CD4-positive, alpha-beta T cell (primary cell): ENCODE measurements at regions not wholly inside any gene's neighbourhood (a gene's known extent, or its start where the extent isn't known, plus 50 kb on each side); places are given as distances from the start of the nearest gene placed in this dataset.

Experiments
- ATAC-seq: fragments of 200-7000 bp; cut with Tn5 transposase; one replicate; pipeline ENCODE4 v1.10.0; 2022; ENCODE audit warnings: mild to moderate bottlenecking; ENCODE audit not compliant: poor library complexity
- CTCF ChIA-PET: fragments of 350-600 bp; sonication (Branson Sonifier 250); formaldehyde crosslinking; loops from one replicate; lab custom pipeline; 2021; ENCODE audit warnings: antibody characterized with exemption, inconsistent platforms; lab: Charles Lee
- POLR2A ChIA-PET: fragments of 350-600 bp; sonication (Branson Sonifier 250); formaldehyde crosslinking; loops from one replicate; lab custom pipeline; 2021; ENCODE audit warnings: antibody characterized with exemption, inconsistent platforms; lab: Charles Lee
- DNase-seq, 14 experiments: peaks; one replicate each; pipeline ENCODE4 v3.0.0-alpha.2; 2013 to 2020; ENCODE audit warnings: mixed read lengths in 2 of 14
- H3K27ac ChIP-seq, 2 donors: one replicate each; pipeline versions ENCODE4 v1.5.1 to v1.7.0; 2013; ENCODE audit warnings: low read length in 2 of 2, low read depth in 1 of 2, mild to moderate bottlenecking in 1 of 2
- H3K27me3 ChIP-seq, 2 experiments: 1 replicate in 1 of 2; 2 replicates in 1 of 2; pipeline versions ENCODE4 v1.6.1 to v1.7.0; 2013; ENCODE audit warnings: low read length in 2 of 2, control low read depth in 1 of 2, mild to moderate bottlenecking in 1 of 2, moderate library complexity in 1 of 2; ENCODE audit not compliant: insufficient read depth in 2 of 2, control insufficient read depth in 1 of 2
- H3K36me3 ChIP-seq: one replicate; pipeline ENCODE4 v1.6.1; 2013; ENCODE audit warnings: low read length, control low read depth; ENCODE audit not compliant: insufficient read depth
- H3K4me1 ChIP-seq: one replicate; pipeline ENCODE4 v1.6.1; 2013; ENCODE audit warnings: low read length, control low read depth; ENCODE audit not compliant: insufficient read depth
- H3K4me3 ChIP-seq: one replicate; pipeline ENCODE4 v1.5.1; 2013; ENCODE audit warnings: mild to moderate bottlenecking, low read length, moderate library complexity
- H3K9me3 ChIP-seq, 2 experiments: 1 replicate in 1 of 2; 2 replicates in 1 of 2; pipeline versions ENCODE4 v1.6.1 to v1.7.0; 2013; ENCODE audit warnings: low read length in 2 of 2, mild to moderate bottlenecking in 2 of 2, control low read depth in 1 of 2, moderate library complexity in 1 of 2; ENCODE audit not compliant: control insufficient read depth in 1 of 2, insufficient read depth in 1 of 2
- H3K27ac Mint-ChIP-seq: one replicate; pipeline ENCODE4 v1.8.0; 2020; ENCODE audit warnings: mixed read lengths
- H3K27me3 Mint-ChIP-seq: one replicate; pipeline ENCODE4 v1.8.0; 2021; ENCODE audit warnings: mixed read lengths
- H3K36me3 Mint-ChIP-seq: one replicate; pipeline ENCODE4 v1.8.0; 2021; ENCODE audit warnings: low read depth, mixed read lengths
- H3K4me1 Mint-ChIP-seq: one replicate; pipeline ENCODE4 v1.8.0; 2021; ENCODE audit warnings: low read depth, mixed read lengths
- H3K4me3 Mint-ChIP-seq: one replicate; pipeline ENCODE4 v1.8.0; 2020; ENCODE audit warnings: mild to moderate bottlenecking, mixed read lengths
- H3K9me3 Mint-ChIP-seq: one replicate; pipeline ENCODE4 v1.8.0; 2020; ENCODE audit warnings: mixed read lengths
- intact Hi-C, 2 experiments: fragments of 100-400 bp; cut with DNase I in 1 of 2; cut with micrococcal nuclease in 1 of 2; formaldehyde crosslinking; loops; one replicate each; pipeline versions ENCODE4 v1.15.1 to v1.9.0; 2023 to 2025; cut with DNase I, micrococcal nuclease
- TF ChIP-seq, protein P1 (sequence below): fragments of 200-600 bp; IDR thresholded peaks from one replicate; pipeline ENCODE4 v1.8.0; 2022; ENCODE audit warnings: antibody characterized with exemption, mild to moderate bottlenecking

GRCh38 chr4:82266345-82266744 lies 107.4 kb downstream of the HNRNPD start:
- intact Hi-C loops = loop anchor here (5.0 to 10.0 kb wide), 3 partner anchors 352 to 424 kb away; no protein-coding TSS in a partner anchor
- Histone ChIP-seq H3K4me3 (no peak overlapping the region), H3K27ac (no peak overlapping the region), H3K36me3 (no peaks in the 10 kb centered on the region), H3K4me1 (peaks cover 7% of the 10 kb centered on the region), H3K9me3 (no peaks in the 10 kb centered on the region), H3K27me3 (no peaks in the 10 kb centered on the region)
- Mint-ChIP-seq H3K27ac (no peak overlapping the region), H3K4me1 (peaks cover 25% of the 10 kb centered on the region), H3K4me3 (no peak overlapping the region), H3K36me3 (no peaks in the 10 kb centered on the region), H3K27me3 (no peaks in the 10 kb centered on the region), H3K9me3 (no peaks in the 10 kb centered on the region)
- TF ChIP-seq, protein P1, sequence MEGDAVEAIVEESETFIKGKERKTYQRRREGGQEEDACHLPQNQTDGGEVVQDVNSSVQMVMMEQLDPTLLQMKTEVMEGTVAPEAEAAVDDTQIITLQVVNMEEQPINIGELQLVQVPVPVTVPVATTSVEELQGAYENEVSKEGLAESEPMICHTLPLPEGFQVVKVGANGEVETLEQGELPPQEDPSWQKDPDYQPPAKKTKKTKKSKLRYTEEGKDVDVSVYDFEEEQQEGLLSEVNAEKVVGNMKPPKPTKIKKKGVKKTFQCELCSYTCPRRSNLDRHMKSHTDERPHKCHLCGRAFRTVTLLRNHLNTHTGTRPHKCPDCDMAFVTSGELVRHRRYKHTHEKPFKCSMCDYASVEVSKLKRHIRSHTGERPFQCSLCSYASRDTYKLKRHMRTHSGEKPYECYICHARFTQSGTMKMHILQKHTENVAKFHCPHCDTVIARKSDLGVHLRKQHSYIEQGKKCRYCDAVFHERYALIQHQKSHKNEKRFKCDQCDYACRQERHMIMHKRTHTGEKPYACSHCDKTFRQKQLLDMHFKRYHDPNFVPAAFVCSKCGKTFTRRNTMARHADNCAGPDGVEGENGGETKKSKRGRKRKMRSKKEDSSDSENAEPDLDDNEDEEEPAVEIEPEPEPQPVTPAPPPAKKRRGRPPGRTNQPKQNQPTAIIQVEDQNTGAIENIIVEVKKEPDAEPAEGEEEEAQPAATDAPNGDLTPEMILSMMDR = no peak
- ChIA-PET CTCF (no interaction called here), POLR2A (no interaction called here)
- no peak for DNase-seq
- ATAC-seq = no peak

DNA sequence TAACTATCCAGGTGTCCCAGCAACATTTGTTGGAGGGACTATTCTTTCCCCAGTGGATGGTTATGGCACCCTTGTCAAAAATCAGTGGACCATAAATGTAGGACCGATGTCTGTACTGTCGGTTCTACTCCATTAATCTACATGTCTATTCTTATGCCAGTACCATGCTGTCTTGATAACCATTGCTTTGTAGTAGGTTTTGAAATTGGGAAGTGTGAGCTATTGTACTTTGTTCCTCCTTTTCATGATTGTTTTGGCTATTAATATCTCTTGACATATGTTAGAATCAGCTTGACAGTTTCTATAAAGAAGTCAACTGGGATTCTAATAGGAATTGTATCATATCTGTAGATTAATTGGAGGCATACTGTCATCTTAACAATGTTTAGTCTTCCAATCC lies 112.7 kb downstream of the HNRNPD start:
- no peak for DNase-seq
- no peak overlapping the region for H3K4me3 Mint-ChIP-seq
- H3K27me3 ChIP-seq = no peaks in the 10 kb centered on the region
- ChIA-PET POLR2A (no interaction called here), CTCF (interaction anchor here (0.8 kb wide), 1 partner anchor 10 kb away, joined by 3 read pairs; no protein-coding TSS in a partner anchor)
- no peak overlapping the region for H3K27ac Mint-ChIP-seq
- intact Hi-C loops = loop anchor here in 1 of 2 experiments (10.0 kb wide), 1 partner anchor 346 kb away; no protein-coding TSS in a partner anchor
- H3K4me1 ChIP-seq = no peaks in the 10 kb centered on the region
- H3K9me3 Mint-ChIP-seq = no peaks in the 10 kb centered on the region
- H3K4me3 ChIP-seq = no peak overlapping the region
- H3K27ac ChIP-seq = no peak overlapping the region
- TF ChIP-seq, protein P1 = no peak
- ATAC-seq = no peak
- H3K36me3 Mint-ChIP-seq = no peaks in the 10 kb centered on the region
- no peaks in the 10 kb centered on the region for H3K9me3 ChIP-seq
- no peaks in the 10 kb centered on the region for H3K4me1 Mint-ChIP-seq
- H3K27me3 Mint-ChIP-seq = no peaks in the 10 kb centered on the region
- H3K36me3 ChIP-seq = no peaks in the 10 kb centered on the region

- Mint-ChIP-seq H3K27me3 (no peaks in the 10 kb centered on the region), H3K27ac (no peak overlapping the region), H3K36me3 (no peaks in the 10 kb centered on the region), H3K4me3 (no peak overlapping the region), H3K9me3 (no peaks in the 10 kb centered on the region), H3K4me1 (no peaks in the 10 kb centered on the region)
- DNase-seq (no peak), ATAC-seq (no peak)
- Histone ChIP-seq H3K4me3 (no peak overlapping the region), H3K9me3 (no peaks in the 10 kb centered on the region), H3K27ac (no peak overlapping the region), H3K36me3 (no peaks in the 10 kb centered on the region), H3K27me3 (no peaks in the 10 kb centered on the region), H3K4me1 (no peaks in the 10 kb centered on the region)
- ChIA-PET CTCF (interaction anchor here (0.8 kb wide), 1 partner anchor 10 kb away, joined by 3 read pairs; no protein-coding TSS in a partner anchor), POLR2A (no interaction called here)
- TF ChIP-seq, protein P1 = no peak
- intact Hi-C loops = loop anchor here in 1 of 2 experiments (10.0 kb wide), 1 partner anchor 346 kb away; no protein-coding TSS in a partner anchor
These were observed 113.2 kb downstream of the HNRNPD start for GRCh38 chr4:82260632-82261031.
